C4-2B (cell line): ENCODE measurements at regions not wholly inside any gene's neighbourhood (a gene's known extent, or its start where the extent isn't known, plus 50 kb on each side); places are given as distances from the start of the nearest gene placed in this dataset.

Source experiments
- CTCF ChIP-seq: fragments of 450-650 bp; conservative IDR thresholded peaks from 2 replicates; pipeline ENCODE4 v1.5.1; 2017; ENCODE audit warnings: mild to moderate bottlenecking
- ZFX ChIP-seq: fragments of 450-650 bp; IDR thresholded peaks from 2 replicates; pipeline ENCODE4 v1.6.1; 2017

DNA sequence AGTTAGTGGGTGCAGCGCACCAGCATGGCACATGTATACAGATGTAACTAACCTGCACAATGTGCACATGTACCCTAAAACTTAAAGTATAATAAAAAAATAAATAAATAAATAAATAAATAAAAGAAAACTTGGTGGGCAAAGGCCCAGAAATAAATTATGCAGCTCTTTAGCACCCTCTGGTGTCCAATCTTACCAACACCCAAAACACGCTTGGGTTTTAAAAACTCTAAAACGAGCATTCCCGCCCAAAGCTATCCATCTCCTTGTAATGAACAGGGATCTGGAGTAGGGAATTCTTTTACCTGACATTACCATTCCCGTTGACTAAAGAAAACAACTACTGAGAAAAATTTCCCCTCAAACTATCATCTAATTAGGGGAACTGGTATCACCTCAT is 2005.9 kb upstream of the CELF4 start:
- TF ChIP-seq CTCF, result peak; percentile 49
- no peak for TF ChIP-seq ZFX
